ENCODE measurements at regions not wholly inside any gene's neighbourhood (a gene's known extent, or its start where the extent isn't known, plus 50 kb on each side); places are given as distances from the start of the nearest gene placed in this dataset.

GRCh38 chr7:25318047-25318446 is 89.8 kb upstream of the NPVF start:
- FAIRE-seq = no peak
- TF ChIP-seq TAF1 (IDR thresholded peaks at IDR 0.05; ENCODE audit: borderline replicate concordance, low read depth, low read length) (no peak), POLR2AphosphoS5 (IDR thresholded peaks at IDR 0.05; ENCODE audit: low read depth, low read length) (no peak), POLR2A (IDR thresholded peaks at IDR 0.05; ENCODE audit: low read depth, low read length) (no peak)

GRCh38 chr7:25319707-25320106 is 91.4 kb upstream of the NPVF start:
- no peak for TF ChIP-seq POLR2A (IDR thresholded peaks at IDR 0.05; ENCODE audit: low read depth, low read length)
- TF ChIP-seq TAF1 (IDR thresholded peaks at IDR 0.05; ENCODE audit: borderline replicate concordance, low read depth, low read length) = no peak
- TF ChIP-seq POLR2AphosphoS5 (IDR thresholded peaks at IDR 0.05; ENCODE audit: low read depth, low read length) = no peak
- peak; percentile 46 for FAIRE-seq
- DNase-seq (ENCODE audit: insufficient read length) = no peak

More at GRCh38 chr7:25318047-25318446, 89.8 kb upstream of the NPVF start:
- no peak for DNase-seq (ENCODE audit: insufficient read length)

- FAIRE-seq (no peak), DNase-seq (ENCODE audit: insufficient read length) (no peak)
- no peak for TF ChIP-seq POLR2A (IDR thresholded peaks at IDR 0.05; ENCODE audit: low read depth, low read length)
- TF ChIP-seq POLR2AphosphoS5 (IDR thresholded peaks at IDR 0.05; ENCODE audit: low read depth, low read length) = no peak
- TF ChIP-seq TAF1 (IDR thresholded peaks at IDR 0.05; ENCODE audit: borderline replicate concordance, low read depth, low read length) = no peak
These were observed 92.5 kb upstream of the NPVF start for GRCh38 chr7:25320791-25321190.

- no peak for DNase-seq (ENCODE audit: insufficient read length)
- FAIRE-seq = no peak
- TF ChIP-seq TAF1 (IDR thresholded peaks at IDR 0.05; ENCODE audit: borderline replicate concordance, low read depth, low read length) (no peak), POLR2A (IDR thresholded peaks at IDR 0.05; ENCODE audit: low read depth, low read length) (no peak), POLR2AphosphoS5 (IDR thresholded peaks at IDR 0.05; ENCODE audit: low read depth, low read length) (no peak)
These were observed 93.1 kb upstream of the NPVF start for GRCh38 chr7:25321424-25321823.

- TF ChIP-seq POLR2AphosphoS5 (IDR thresholded peaks at IDR 0.05; ENCODE audit: low read depth, low read length) (no peak), POLR2A (IDR thresholded peaks at IDR 0.05; ENCODE audit: low read depth, low read length) (no peak), TAF1 (IDR thresholded peaks at IDR 0.05; ENCODE audit: borderline replicate concordance, low read depth, low read length) (no peak)
- DNase-seq (ENCODE audit: insufficient read length) (no peak), FAIRE-seq (no peak)
These were observed 94.2 kb upstream of the NPVF start for GRCh38 chr7:25322473-25322872.

GRCh38 chr7:25325186-25325757 is 97.0 kb upstream of the NPVF start:
- TF ChIP-seq POLR2AphosphoS5 (IDR thresholded peaks at IDR 0.05; ENCODE audit: low read depth, low read length) = no peak
- no peak for TF ChIP-seq POLR2A (IDR thresholded peaks at IDR 0.05; ENCODE audit: low read depth, low read length)
- no peak for TF ChIP-seq TAF1 (IDR thresholded peaks at IDR 0.05; ENCODE audit: borderline replicate concordance, low read depth, low read length)
- DNase-seq (ENCODE audit: insufficient read length) (no peak), FAIRE-seq (no peak)

- FAIRE-seq = no peak
- no peak for DNase-seq (ENCODE audit: insufficient read length)
- TF ChIP-seq POLR2AphosphoS5 (IDR thresholded peaks at IDR 0.05; ENCODE audit: low read depth, low read length) (no peak), POLR2A (IDR thresholded peaks at IDR 0.05; ENCODE audit: low read depth, low read length) (no peak), TAF1 (IDR thresholded peaks at IDR 0.05; ENCODE audit: borderline replicate concordance, low read depth, low read length) (no peak)
These were observed 98.3 kb upstream of the NPVF start for GRCh38 chr7:25326501-25327156.

- TF ChIP-seq POLR2A (IDR thresholded peaks at IDR 0.05; ENCODE audit: low read depth, low read length) (no peak), TAF1 (IDR thresholded peaks at IDR 0.05; ENCODE audit: borderline replicate concordance, low read depth, low read length) (no peak), POLR2AphosphoS5 (IDR thresholded peaks at IDR 0.05; ENCODE audit: low read depth, low read length) (no peak)
- DNase-seq (ENCODE audit: insufficient read length) (no peak), FAIRE-seq (no peak)
These were observed 101.5 kb upstream of the NPVF start for GRCh38 chr7:25329815-25330214.

- TF ChIP-seq TAF1 (IDR thresholded peaks at IDR 0.05; ENCODE audit: borderline replicate concordance, low read depth, low read length) = no peak
- TF ChIP-seq POLR2AphosphoS5 (IDR thresholded peaks at IDR 0.05; ENCODE audit: low read depth, low read length) = no peak
- TF ChIP-seq POLR2A (IDR thresholded peaks at IDR 0.05; ENCODE audit: low read depth, low read length) = no peak
- no peak for DNase-seq (ENCODE audit: insufficient read length)
- no peak for FAIRE-seq
These were observed 105.1 kb upstream of the NPVF start for GRCh38 chr7:25333296-25333928.

GRCh38 chr7:25347360-25348066 is 119.2 kb upstream of the NPVF start:
- FAIRE-seq (no peak), DNase-seq (ENCODE audit: insufficient read length) (no peak)
- TF ChIP-seq POLR2A (IDR thresholded peaks at IDR 0.05; ENCODE audit: low read depth, low read length) = no peak
- TF ChIP-seq TAF1 (IDR thresholded peaks at IDR 0.05; ENCODE audit: borderline replicate concordance, low read depth, low read length) = no peak
- TF ChIP-seq POLR2AphosphoS5 (IDR thresholded peaks at IDR 0.05; ENCODE audit: low read depth, low read length) = no peak

- TF ChIP-seq POLR2AphosphoS5 (IDR thresholded peaks at IDR 0.05; ENCODE audit: low read depth, low read length) (no peak), TAF1 (IDR thresholded peaks at IDR 0.05; ENCODE audit: borderline replicate concordance, low read depth, low read length) (no peak), POLR2A (IDR thresholded peaks at IDR 0.05; ENCODE audit: low read depth, low read length) (no peak)
- FAIRE-seq (no peak), DNase-seq (ENCODE audit: insufficient read length) (no peak)
These were observed 119.8 kb upstream of the NPVF start for GRCh38 chr7:25348104-25348503.
